ENCODE measurements at regions not wholly inside any gene's neighbourhood (a gene's known extent, or its start where the extent isn't known, plus 50 kb on each side); places are given as distances from the start of the nearest gene placed in this dataset.

DNA sequence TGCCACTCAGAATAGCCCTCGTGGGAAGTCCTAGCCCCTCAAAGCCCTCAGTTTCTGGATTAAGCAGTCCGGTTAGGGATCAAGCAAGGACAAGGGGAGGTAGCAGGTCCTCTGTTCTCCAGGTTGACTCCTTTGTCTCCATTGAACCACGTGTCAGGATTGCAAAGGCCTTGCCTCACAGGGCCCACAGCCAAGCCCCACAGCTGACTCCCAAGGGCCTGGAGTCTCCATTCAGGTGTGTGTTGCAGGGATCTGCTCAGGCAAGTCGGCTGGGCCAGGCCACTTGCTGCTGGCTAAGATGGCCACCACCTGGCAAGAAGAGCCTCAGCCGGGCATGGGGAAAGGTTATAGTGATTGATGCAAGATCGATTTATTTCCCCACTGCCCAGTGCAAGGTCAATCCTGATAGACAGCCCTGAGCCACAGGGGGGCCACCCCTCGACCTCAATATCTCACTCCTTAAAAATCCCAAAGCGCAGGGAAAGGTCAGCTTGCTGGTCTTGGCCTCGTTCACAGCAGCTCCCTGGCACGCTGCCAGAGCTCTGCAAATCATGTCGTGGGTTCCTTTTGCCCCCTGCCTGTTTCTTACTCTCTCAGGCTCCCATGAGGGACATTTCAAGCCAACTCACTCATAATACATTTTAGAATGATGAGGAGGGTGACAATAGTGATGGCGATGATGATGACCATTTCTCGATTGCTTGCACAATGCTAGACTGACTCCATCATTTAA lies 75.9 kb downstream of the EDN3 start:
- no peak for DNase-seq

DNA sequence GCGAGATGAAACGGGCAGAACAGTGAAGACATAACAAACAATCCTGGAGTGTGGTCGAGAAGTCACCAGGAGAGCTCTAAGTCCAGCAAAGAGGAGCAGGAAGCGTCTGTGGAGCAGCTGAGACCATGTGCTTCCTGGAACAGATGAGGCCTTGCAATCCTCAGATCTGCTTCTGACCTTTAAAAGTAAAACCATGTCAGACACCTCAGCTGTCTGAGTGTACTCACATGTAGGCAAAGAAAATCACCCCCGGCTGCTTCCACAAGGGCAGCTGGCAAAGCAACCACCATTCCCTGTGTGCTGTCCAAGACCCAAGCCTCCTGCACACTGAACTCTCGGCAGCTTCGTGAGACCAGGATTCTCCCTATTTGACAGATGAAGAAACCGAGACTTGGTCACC lies 76.6 kb downstream of the EDN3 start:
- no peak for DNase-seq

DNA sequence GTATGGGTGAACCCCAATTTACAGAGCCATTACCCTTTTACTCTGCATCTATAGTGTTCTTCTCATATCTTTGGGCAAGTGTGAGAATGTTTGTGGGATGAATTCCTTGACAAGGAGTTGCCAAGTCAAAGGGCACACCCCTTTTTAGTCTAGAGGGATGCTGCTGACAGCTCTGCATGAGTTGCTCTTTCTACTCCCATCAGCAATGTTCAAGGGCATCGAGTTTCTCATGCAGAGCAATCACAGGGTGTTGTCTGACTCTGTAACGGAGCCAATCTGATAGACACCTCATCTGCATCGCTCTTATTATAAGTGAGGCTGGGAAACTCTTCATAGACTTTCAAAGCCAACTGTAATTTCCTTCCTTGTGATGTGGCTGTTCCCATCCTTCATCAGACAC lies 77.4 kb downstream of the EDN3 start:
- no peak for DNase-seq

DNA sequence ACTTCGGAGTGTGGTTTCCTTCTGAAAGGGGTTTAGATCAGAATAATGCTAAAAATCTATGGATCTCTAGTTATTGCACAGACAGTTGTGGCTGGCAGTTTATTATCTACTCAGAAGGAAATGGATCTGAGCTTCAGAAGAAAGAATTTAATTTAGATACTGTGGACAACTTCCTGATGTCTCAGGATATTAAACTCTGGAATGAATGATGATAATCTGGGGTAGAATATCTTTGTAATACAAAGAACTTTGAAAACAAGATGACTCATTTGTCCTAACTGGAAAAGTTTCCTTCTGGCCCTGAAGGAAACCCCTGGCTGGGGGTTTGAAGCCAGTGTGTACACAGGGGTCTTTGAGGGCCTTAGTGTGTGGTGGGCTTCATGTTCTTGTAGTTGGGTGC lies 78.0 kb downstream of the EDN3 start:
- DNase-seq = no peak

DNA sequence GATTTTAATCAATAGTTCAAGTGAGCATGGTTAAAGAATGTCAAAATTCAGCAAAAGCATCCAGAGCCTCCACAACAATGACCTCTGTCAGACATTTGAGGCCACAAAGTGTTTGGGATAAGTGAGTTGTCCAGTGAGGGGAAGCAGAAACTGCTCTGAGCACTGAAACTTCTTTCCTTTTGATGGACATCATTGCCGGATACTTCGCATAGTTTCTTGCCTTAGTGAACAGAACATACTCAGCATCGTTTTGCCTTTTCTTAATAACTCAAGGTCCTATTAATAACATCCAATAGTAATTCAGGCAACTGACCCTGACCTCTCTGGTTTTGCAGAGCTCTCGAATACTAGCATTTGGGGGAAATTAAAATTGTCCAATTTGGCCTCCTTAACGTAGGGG lies 78.6 kb downstream of the EDN3 start:
- no peak for DNase-seq

DNA sequence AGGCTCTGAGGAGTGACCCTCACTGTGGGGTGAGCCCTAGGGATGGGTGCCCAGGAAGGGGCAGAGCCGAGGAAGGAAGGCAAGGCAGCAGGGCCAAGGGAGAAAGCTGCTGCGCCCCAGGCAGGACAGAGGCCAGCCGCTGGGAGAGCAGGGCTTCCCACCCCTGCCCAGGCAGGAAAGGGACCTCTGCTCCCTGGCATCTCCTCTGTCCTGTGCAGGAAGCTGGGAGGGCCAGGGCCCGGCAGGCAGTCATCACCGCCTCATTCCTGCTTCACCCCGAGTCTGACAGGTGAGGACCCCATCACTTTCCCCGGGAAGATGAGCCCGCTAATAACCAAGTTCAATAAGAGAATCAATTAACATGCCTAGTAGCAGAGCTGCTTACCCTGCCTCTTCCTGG lies 81.3 kb downstream of the EDN3 start:
- no peak for DNase-seq

DNA sequence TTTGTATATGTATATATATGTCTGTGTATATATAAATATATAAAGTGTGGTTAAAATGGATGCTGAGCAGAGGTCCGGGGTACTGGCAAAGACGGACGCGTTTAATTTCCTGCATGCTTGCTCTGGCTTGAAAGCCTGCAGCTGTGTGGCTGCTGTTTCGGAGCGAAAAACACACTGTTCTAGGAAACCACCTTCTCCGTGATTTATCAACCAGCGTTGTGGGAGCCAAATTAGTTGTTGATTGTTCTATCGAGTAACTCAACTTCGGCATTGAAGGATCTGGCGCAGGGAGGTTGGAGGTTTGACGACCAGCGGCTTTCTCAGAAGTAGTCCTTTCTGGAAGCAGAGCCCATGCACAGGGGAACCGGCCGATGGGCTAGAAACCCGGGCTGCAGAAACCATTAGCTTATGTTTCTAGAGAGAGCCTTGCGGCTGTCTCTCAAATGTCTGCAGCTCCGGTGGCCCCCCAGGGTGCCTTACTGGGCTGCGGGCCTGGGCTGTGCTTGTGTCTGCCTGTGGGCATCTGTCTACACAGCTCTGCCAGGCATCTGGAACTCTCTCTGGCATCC lies 81.8 kb downstream of the EDN3 start:
- DNase-seq = no peak

DNA sequence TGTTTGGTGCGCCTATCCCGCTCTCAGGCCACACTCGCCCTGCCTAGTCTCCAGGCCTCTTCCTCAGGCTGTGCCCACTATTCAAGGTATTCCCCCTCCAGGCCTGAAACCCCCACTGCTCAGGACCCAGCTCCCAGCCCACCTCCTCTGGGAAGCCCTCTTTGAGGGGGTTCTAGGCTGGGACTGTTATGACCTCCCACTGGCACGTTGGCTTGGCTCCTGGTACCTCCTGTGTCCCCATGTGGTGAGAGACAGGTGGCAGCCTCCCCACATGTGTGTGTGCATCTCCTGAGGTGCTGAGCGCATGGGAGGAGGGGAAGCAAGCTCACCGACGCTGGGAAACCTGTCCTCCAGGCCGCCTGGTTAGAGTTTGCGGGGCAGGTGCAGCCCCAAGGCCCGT lies 82.5 kb downstream of the EDN3 start:
- no peak for DNase-seq

DNA sequence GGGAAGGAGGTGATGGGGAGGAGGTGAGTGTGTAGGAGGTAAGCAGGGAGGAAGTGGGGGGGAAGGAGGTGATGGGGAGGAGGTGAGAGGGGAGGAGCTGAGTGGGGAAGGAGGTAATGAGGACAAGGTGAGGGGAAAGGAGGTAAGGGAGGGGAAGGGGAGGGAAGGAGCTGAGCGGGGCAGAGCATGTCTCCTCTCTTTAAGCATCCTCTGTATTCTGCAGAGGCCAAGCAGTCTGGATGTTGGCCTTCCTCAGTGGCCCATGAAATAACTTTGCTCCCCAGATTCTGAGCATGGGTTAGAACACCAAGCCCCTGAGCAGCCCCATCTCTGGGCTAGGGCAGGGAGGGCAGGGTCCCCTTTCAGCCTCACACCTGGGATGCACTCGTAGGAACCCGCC lies 84.6 kb downstream of the EDN3 start:
- no peak for DNase-seq

DNA sequence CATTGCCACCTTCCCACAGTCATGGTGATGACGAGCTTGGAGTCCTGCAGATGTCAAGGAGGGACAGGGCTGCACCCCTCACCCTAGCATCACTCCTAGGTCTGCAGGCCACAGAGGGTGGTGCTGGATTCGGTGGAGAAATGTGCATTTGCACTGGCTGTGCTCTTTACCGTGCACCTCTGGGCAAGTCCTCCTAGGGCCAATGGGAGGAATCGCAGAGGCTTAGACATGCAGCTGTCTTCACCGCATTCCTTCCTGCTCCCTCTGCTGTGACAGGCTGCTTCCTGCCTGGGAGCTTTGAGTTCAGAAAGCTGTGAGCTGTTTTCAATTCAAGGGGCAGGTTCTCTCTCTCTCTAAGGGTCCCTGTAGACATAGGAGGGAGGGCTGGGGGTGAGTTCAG lies 85.1 kb downstream of the EDN3 start:
- no peak for DNase-seq

DNA sequence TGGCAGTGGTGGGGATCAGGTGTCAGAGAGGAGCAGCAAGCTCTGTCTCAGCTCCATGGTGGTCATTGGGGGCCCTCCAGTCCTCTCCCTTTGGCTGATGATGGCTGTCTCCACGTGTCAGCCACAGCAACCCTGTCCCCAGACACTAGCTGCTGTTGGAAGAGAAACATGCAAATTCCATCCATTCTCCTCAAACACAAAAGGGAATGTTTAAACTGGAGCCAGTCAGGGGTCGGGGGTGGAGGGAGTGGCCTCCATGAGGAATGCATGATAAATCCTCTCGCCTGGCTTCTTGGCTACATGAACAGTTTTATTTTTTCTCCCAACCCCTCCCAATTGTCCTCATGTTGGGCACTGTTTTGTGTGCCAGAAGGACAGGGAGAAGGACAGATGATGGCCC lies 86.4 kb downstream of the EDN3 start:
- no peak for DNase-seq

DNA sequence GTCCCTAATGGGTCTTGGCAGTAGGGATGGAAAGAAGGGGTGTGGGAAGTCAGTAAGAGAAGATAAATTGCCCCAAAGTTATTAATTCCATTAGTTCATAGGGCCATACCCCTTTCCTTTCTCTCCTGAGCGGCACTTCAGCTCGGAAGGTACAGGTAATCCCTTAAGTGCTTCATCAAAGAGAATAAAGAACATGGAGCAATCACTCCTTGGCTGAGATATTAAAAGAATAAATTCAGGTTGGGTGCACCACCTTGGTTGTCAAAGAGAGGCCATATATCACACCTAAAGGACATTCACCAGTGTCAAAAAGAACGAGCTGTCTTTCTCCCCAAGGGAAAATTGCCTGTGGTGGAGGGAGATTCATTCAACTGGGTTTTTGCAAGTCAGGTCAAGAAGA lies 87.5 kb downstream of the EDN3 start:
- DNase-seq = no peak

DNA sequence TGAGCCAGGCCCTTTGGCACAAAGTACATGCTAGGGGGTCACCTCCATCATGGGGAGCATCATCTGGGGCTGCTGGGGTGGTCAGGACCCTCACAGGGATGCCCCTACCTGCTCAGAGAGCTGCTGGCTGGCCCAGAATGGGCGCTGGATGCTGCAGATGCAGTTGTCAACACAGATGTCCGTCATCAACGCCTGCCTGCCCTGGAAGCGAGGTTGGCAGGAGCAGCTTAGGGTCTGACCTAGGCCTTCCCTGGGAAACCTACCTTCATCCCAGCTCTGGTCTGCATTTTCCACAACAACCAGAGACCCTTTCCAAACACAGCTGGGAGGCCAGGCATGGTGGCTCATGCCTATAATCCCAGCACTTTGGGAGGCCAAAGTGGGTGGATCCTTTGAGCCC lies 88.0 kb downstream of the EDN3 start:
- no peak for DNase-seq

DNA sequence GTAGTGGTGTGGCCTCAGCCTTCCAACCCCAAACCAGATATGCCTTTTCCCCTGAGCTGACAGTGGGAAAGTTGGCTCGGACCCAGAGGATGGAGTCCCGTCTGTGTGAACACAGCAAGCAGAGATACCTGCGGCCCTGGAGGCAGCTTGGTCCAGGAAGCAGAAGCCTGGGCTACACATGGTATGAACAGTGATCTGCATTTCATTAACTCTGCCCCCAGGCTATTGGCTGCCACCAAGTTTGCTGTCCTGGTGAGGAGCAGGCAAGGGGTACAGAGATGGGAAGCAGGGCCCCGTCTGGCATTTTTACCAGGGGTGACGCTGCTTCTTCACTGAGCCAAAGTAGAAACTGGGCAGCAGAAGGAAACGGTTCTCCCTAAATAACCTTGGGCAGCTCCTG lies 90.0 kb downstream of the EDN3 start:
- DNase-seq = no peak

DNA sequence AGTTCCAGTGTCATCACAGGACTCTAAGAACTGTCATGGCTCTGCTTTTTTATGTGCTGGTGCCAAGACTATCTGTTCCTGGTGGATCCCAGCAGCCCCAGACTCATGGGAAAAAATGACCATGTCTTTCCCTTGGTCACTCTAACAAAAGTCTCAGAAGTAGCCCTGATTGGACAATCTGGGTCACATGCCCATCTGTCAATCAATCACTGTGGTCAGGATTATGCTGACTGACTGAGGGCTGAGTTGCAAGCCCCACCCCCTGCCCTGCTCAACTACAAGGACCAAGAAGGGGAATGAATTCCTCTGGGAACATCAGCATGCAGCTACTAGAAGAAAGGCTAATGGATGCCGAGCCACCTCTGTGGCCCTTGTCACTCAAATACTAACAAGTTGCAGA lies 91.6 kb downstream of the EDN3 start:
- DNase-seq = no peak

DNA sequence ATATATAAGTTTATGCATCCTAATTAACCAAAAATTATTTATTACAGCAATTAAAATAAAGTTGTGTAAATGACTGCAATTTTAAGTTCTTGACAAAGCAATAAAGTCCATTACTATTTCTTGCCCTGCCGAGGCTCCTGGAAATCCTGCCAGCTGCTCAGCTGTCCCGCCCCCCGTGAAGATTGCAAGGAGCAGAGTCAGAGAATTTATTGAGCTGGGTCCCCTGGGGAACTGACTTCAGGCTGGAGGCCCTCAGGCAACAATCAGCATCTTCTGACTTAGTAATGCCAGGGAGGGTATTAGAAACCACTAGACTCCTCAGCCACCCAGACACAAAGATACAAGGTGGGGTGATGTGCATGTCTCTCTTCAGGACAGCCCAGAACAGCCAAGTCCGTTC lies 92.3 kb downstream of the EDN3 start:
- no peak for DNase-seq

DNA sequence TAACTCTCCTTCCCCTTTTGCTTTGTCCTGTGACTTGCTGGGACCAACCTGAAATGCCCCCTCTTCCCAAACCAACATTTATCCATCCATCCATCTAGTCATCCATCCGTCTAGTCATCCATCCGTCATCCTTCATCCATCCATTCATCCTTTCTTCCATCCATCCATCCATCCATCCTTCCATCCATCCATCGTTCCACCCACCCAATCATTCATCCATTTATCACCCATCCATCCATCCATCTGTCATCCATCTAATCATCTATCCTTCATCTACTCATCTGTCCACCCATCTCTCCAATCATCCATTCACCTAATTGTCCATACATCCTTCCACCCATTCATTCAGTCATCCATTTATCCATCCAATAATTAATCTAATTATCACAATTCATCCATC lies 92.7 kb downstream of the EDN3 start:
- no peak for DNase-seq

DNA sequence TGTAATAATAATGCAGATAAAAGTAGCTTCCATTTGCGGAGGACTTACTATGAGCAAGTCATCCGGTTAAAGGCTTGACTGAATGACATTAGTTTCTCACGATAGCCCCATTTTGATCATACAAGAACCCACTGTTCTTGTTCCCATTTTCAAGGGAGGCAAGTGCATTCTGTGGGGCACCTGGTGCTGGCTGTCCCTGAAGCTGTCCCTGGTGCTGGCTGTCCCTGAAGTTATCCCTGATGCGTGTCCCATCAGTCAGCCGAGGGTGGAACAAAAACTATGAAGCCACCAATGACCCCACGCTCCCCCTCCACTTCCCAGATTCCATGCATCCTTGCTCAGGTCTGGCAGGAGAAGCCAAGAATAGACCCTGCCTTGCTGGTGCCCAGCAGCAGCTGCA lies 95.3 kb downstream of the EDN3 start:
- DNase-seq = no peak

DNA sequence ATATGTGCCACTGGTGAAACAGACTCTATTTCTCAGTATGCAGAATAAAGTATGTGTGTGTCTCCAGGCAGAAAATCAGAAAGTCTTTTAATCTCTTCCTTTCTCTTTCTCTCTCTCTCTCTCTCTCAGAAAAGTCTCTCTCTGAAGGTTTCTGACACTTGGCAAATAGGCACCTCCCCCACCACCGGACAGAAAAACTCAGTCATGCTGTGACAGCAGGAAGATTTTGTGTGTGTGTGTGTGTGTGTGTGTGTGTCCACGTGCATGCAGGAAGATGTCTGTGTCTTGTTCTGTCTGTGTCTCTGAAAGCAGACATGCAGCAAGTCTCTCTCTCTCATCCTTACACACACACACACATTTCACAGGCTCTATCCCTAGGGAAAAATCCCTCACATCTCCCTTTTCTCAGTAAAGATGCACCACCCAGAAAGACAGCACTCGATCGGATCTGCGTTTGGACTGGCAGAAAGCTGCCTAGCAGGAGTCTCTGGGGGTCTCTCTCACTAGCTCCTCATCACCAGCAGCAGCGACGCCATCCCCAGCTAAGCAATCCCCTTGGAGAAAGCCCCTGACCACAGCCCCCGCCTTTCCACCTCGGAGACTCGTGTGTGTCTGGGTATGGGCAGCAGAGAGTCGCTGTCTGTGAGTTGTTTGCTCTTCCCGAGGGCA lies 98.3 kb downstream of the EDN3 start:
- DNase-seq = no peak

DNA sequence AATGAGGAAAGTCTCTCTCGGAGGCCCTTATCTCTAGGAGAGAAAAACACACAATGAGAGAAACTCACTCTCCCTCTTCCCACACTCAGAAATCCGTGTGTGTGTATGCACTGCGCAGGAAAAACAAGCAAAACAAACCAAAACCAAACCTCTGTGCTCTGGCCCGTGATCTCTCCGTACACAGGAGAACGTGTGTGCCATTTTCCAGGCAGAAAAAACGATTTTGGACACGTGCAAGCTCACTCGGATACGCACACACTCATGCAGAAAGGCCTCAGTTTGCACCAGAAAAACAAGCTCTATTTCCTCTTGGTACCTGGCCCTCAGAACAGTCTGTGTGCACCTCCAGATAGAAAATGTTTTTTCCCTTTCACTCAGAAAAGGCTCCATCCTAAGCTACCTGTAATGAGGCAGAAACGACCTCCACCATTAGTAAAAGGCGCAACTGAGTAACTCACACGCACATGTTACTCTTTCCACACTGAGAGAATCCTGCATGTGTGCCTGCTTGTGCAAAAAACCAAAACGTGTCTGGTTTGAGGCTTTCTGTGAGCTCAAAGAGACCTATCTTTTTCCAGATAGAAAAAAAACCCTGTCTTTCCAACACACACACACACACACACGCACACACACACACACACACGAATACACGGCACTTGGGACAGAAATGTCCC lies 99.2 kb downstream of the EDN3 start:
- no peak for DNase-seq

DNA sequence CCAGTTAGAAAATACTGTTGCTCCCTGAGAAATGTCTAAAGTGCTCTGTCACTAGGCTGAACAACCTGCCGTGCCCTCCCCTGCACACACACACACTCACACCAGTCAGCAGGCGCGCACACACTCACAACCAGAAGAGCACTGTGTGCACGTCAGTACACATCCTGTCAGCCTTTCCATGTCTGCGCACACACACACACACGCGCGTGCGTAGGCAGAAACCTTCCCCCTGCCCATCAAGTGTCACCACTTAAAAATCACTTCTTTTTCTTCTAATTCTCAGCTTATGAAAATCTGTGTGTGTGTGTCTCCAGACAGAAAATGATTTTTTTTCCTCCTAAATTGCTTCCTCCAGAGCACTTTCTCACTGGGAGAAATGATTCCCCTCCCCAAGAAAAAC lies 100.3 kb downstream of the EDN3 start:
- DNase-seq = peak; percentile 27

DNA sequence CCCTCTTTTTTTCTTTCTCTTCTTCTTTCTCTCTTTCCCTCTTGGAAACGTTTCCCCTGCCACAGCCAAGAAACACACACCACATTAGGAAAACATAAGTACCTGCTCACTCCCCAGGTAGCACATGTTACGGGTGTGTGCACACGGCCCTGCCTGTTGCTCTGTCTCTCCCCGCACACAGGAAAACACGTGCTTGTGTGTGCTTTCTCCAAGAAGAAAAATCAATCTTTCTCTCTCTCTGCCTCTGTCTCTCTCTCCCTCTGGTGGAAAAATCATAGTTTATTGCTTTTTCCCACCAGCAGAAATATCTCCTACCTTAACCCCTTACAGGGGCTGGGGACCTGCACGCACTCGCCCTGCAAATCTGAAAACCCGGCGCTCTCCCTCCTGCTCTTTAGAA lies 102.3 kb downstream of the EDN3 start:
- no peak for DNase-seq

DNA sequence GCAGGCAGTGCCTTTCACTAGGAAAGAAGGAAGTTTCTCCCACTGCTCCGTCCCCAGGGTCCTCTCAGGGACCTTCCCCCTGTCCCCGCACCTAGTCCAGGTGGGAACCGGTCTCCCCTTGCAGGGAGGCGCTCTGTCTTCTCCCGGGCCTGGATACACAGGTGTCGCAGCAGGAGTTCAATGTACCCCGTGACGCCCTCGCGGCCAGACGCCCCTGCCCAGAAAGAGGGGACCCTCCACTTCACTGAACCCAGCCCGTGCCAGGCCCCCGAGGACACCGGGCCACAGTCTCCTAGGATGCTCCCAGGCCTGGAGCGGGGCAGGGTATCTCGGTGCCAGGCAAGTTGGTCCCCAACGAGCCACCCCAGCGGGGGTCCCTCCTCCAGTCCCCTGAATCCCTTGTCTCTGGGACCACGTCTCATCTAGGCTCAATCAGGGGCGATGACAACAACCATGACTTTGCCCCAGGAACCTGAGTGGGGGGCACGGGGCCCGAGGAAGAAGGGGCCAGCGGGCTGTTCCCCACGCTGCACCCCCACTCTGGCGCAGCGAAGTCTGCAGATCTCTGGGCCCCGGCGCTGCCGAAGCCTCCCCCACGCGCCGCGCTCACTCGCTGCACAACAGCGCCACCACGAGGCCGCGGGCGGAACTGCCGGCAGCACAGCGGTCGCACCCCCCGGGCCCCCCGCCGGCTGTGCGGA lies 103.0 kb downstream of the EDN3 start:
- peak; percentile 90 for DNase-seq

DNA sequence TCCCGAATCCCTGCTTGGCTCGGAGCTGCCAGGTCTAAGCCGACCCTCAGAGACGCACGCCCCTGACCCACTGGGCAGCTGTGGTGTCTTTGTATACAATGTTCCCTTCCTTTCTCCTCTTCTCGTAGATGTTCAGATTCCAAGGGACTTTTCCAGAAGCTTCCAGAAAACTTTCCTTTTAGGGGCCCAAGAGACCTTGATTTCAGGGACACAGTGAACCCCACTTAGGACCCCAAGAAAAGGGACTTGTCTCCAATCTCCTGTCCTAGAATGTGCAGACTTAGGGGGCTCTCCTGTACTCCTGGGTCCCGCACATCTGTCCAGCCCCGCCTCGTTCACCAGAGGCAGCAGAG lies 103.5 kb downstream of the EDN3 start:
- DNase-seq = no peak

Data from stimulated activated CD8-positive, alpha-beta memory T cell treated with anti-CD3 and anti-CD28 coated beads, Interleukin-4, amount 100 ng/mL, for 48 hours (primary cell).